Caco-2 (cell line): ENCODE measurements at regions not wholly inside any gene's neighbourhood (a gene's known extent, or its start where the extent isn't known, plus 50 kb on each side); places are given as distances from the start of the nearest gene placed in this dataset.

Source experiments
- BruUV-seq: library from RNA; stranded (reverse); fragments of 400-500 nt; replicated peaks from 2 replicates; lab custom pipeline; 2021; lab: Mats Ljungman, UMichigan
- CTCF ChIA-PET: fragments of 300-600 bp; sonication (Branson Sonifier 250); formaldehyde crosslinking; loops from one replicate; lab custom pipeline; 2022; ENCODE audit warnings: antibody characterized with exemption; lab: Charles Lee
- POLR2A ChIA-PET: fragments of 300-600 bp; sonication (Branson Sonifier 250); formaldehyde crosslinking; loops from one replicate; lab custom pipeline; 2022; ENCODE audit warnings: antibody characterized with exemption; lab: Charles Lee
- DNase-seq, 2 experiments: peaks; one replicate each; pipeline versions ENCODE4 v3.0.0 to v3.0.0-alpha.2; 2020 to 2022
- H3K27me3 ChIP-seq: replicated peaks from 2 replicates; pipeline ENCODE4 v1.6.0; 2011; ENCODE audit warnings: low read length; ENCODE audit not compliant: control insufficient read depth, insufficient read depth
- H3K36me3 ChIP-seq: 2 replicates; pipeline ENCODE4 v1.5.1; 2011; ENCODE audit warnings: low read length; ENCODE audit not compliant: control insufficient read depth, insufficient read depth
- H3K4me1 ChIP-seq: fragments of 250-450 bp; sonication (Bioruptor Pico); 2 replicates; pipeline ENCODE4 v1.5.1; 2020; ENCODE audit warnings: mild to moderate bottlenecking
- H3K4me3 ChIP-seq: 2 replicates; pipeline ENCODE4 v1.5.1; 2011; ENCODE audit warnings: low read depth, mild to moderate bottlenecking, control low read depth, low read length
- H3K9me3 ChIP-seq: fragments of 250-450 bp; sonication (Bioruptor Pico); 2 replicates; pipeline ENCODE4 v1.5.1; 2020; ENCODE audit warnings: mild to moderate bottlenecking, moderate library complexity
- H3K27ac Mint-ChIP-seq: one replicate; pipeline ENCODE4 v1.8.0; 2022; ENCODE audit warnings: mixed read lengths; ENCODE audit not compliant: unreplicated experiment
- H3K27me3 Mint-ChIP-seq: one replicate; pipeline ENCODE4 v1.8.0; 2022; ENCODE audit warnings: mixed read lengths; ENCODE audit not compliant: insufficient read depth, unreplicated experiment
- H3K36me3 Mint-ChIP-seq: one replicate; pipeline ENCODE4 v1.8.0; 2022; ENCODE audit warnings: mild to moderate bottlenecking, mixed read lengths; ENCODE audit not compliant: insufficient read depth, unreplicated experiment
- H3K4me1 Mint-ChIP-seq: one replicate; pipeline ENCODE4 v1.8.0; 2022; ENCODE audit warnings: low read depth, mixed read lengths; ENCODE audit not compliant: unreplicated experiment
- H3K4me3 Mint-ChIP-seq: one replicate; pipeline ENCODE4 v1.8.0; 2022; ENCODE audit warnings: mild to moderate bottlenecking, moderate library complexity, mixed read lengths; ENCODE audit not compliant: unreplicated experiment
- H3K9me3 Mint-ChIP-seq: one replicate; pipeline ENCODE4 v1.8.0; 2022; ENCODE audit warnings: mixed read lengths; ENCODE audit not compliant: unreplicated experiment
- intact Hi-C: fragments of 100-400 bp; cut with micrococcal nuclease; formaldehyde crosslinking; loops from one replicate; pipeline ENCODE4 v1.10.0; 2022; ENCODE audit not compliant: unreplicated experiment
- TF ChIP-seq, protein P1 (sequence below), 2 experiments: fragments of 200-600 bp in 1 of 2; IDR thresholded peaks; 1 replicate in 1 of 2; 2 replicates in 1 of 2; pipeline versions ENCODE4 v1.5.1 to v1.8.0; 2011 to 2022; ENCODE audit warnings: antibody characterized with exemption in 1 of 2, control low read depth in 1 of 2, inconsistent platforms in 1 of 2, low read depth in 1 of 2, low read length in 1 of 2, mild to moderate bottlenecking in 1 of 2, moderate library complexity in 1 of 2; ENCODE audit not compliant: insufficient read depth in 1 of 2, severe bottlenecking in 1 of 2, unreplicated experiment in 1 of 2

GRCh38 chr4:147078362-147078761, 132.7 kb upstream of the TTC29 start:
- intact Hi-C loops = no loop called here
- no peaks in the 10 kb centered on the region; the same call in 1 of the 2 replicates for H3K9me3 ChIP-seq
- H3K36me3 ChIP-seq = no peaks in the 10 kb centered on the region
- no peak overlapping the region for H3K4me3 ChIP-seq
- BruUV-seq = no TSS peak
- Mint-ChIP-seq H3K27me3 (peaks cover 17% of the 10 kb centered on the region), H3K27ac (no peak overlapping the region), H3K4me1 (no peaks in the 10 kb centered on the region), H3K9me3 (no peaks in the 10 kb centered on the region), H3K36me3 (no peaks in the 10 kb centered on the region), H3K4me3 (no peak overlapping the region)
- POLR2A ChIA-PET = no interaction called here
- CTCF ChIA-PET = no interaction called here
- DNase-seq = no peak
- TF ChIP-seq, protein P1, sequence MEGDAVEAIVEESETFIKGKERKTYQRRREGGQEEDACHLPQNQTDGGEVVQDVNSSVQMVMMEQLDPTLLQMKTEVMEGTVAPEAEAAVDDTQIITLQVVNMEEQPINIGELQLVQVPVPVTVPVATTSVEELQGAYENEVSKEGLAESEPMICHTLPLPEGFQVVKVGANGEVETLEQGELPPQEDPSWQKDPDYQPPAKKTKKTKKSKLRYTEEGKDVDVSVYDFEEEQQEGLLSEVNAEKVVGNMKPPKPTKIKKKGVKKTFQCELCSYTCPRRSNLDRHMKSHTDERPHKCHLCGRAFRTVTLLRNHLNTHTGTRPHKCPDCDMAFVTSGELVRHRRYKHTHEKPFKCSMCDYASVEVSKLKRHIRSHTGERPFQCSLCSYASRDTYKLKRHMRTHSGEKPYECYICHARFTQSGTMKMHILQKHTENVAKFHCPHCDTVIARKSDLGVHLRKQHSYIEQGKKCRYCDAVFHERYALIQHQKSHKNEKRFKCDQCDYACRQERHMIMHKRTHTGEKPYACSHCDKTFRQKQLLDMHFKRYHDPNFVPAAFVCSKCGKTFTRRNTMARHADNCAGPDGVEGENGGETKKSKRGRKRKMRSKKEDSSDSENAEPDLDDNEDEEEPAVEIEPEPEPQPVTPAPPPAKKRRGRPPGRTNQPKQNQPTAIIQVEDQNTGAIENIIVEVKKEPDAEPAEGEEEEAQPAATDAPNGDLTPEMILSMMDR (IDR thresholded peaks at IDR 0.05; ENCODE audit: insufficient read depth in 1 of 2, low read depth in 1 of 2, low read length in 1 of 2, severe bottlenecking in 1 of 2, unreplicated experiment in 1 of 2) = no peak
- no peaks in the 10 kb centered on the region for H3K4me1 ChIP-seq
- no peaks in the 10 kb centered on the region for H3K27me3 ChIP-seq

DNA sequence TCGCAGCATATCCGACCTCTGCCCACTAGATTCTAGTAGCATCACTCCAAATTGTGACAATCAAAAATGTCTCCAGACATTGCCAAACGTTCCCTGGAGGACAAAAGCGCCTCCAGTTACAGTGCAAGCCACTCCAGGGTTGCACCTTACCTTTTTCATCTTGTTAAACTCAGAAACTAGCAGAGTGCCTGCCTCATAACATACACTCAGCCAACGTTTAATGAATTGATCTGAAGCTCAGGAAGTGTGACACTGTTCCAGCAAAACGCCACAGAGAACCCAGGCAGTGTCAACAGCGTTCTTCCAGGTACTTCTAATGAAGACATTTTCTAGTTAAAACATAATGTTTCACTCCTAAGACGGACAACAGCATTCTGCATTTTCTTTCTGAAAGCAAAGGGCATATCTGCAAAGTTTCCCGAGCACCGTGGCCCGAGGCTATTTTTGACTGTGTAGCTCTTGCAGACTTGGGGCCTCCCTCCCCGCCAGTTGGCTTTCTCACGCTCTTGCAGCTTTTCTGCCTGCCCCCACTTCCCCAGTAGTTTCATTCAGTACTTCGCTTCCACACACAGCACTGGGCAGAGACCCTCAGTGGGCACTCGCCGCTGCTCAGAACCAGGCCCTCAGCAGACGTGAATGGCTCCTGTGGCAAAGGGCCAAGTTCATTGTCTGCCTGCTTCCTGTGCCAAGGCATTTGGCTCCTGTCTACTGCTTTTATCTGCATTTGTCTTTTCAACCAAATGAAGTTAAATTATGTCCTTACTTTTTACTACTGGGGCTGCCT, 133.4 kb upstream of the TTC29 start:
- H3K4me1 Mint-ChIP-seq = no peaks in the 10 kb centered on the region
- CTCF ChIA-PET = no interaction called here

GRCh38 chr4:147084861-147085260, 139.2 kb upstream of the TTC29 start:
- ChIA-PET CTCF (no interaction called here), POLR2A (no interaction called here)
- H3K36me3 Mint-ChIP-seq = no peaks in the 10 kb centered on the region
- no peak overlapping the region for H3K4me3 ChIP-seq
- intact Hi-C loops = no loop called here
- no TSS peak for BruUV-seq
- no peaks in the 10 kb centered on the region for H3K9me3 ChIP-seq
- H3K4me1 ChIP-seq = no peaks in the 10 kb centered on the region
- no peak for DNase-seq
- H3K27ac Mint-ChIP-seq = no peak overlapping the region
- no peak overlapping the region for H3K4me3 Mint-ChIP-seq
- H3K4me1 Mint-ChIP-seq = no peaks in the 10 kb centered on the region
- H3K36me3 ChIP-seq = no peaks in the 10 kb centered on the region
- TF ChIP-seq, protein P1 (IDR thresholded peaks at IDR 0.05; ENCODE audit: insufficient read depth in 1 of 2, low read depth in 1 of 2, low read length in 1 of 2, severe bottlenecking in 1 of 2, unreplicated experiment in 1 of 2) = no peak
- no peaks in the 10 kb centered on the region for H3K27me3 ChIP-seq
- no peaks in the 10 kb centered on the region for H3K9me3 Mint-ChIP-seq
- peaks cover 24% of the 10 kb centered on the region for H3K27me3 Mint-ChIP-seq

More for the DNA sequence above, 133.4 kb upstream of the TTC29 start:
- peaks cover 17% of the 10 kb centered on the region for H3K27me3 Mint-ChIP-seq
- DNase-seq = no peak
- H3K4me3 Mint-ChIP-seq = no peak overlapping the region
- H3K27me3 ChIP-seq = no peaks in the 10 kb centered on the region
- POLR2A ChIA-PET = no interaction called here
- no peaks in the 10 kb centered on the region for H3K36me3 Mint-ChIP-seq
- no TSS peak for BruUV-seq
- TF ChIP-seq, protein P1 (IDR thresholded peaks at IDR 0.05; ENCODE audit: insufficient read depth in 1 of 2, low read depth in 1 of 2, low read length in 1 of 2, severe bottlenecking in 1 of 2, unreplicated experiment in 1 of 2) = no peak
- no peak overlapping the region for H3K4me3 ChIP-seq
- H3K36me3 ChIP-seq = no peaks in the 10 kb centered on the region
- H3K9me3 Mint-ChIP-seq = no peaks in the 10 kb centered on the region
- no peak overlapping the region for H3K27ac Mint-ChIP-seq
- H3K4me1 ChIP-seq = no peaks in the 10 kb centered on the region
- intact Hi-C loops = no loop called here
- H3K9me3 ChIP-seq = no peaks in the 10 kb centered on the region
